Thoracic aorta (tissue), 2 donors: ENCODE measurements at regions not wholly inside any gene's neighbourhood (a gene's known extent, or its start where the extent isn't known, plus 50 kb on each side); places are given as distances from the start of the nearest gene placed in this dataset.
"Not testable (repeated sequence)": the region's sequence is repeated elsewhere in the genome, so short reads cannot be mapped to it uniquely, and the experiment has no call there.

Source experiments
- ATAC-seq: fragments of 150-250 bp; one replicate; pipeline ENCODE4 v1.8.0; 2017; ENCODE audit warnings: low read depth; ENCODE audit not compliant: insufficient number of reproducible peaks, low FRiP score
- DNase-seq: peaks from one replicate; pipeline ENCODE4 v3.0.0-alpha.2; 2020; ENCODE audit warnings: low spot score
- H3K27ac ChIP-seq, 2 donors: fragments of 200-600 bp; sonication (generic); 1 replicate in 1 of 2; 2 replicates in 1 of 2; pipeline ENCODE4 v1.5.1; 2016; ENCODE audit warnings: mild to moderate bottlenecking in 2 of 2, moderate library complexity in 2 of 2
- H3K27me3 ChIP-seq: fragments of 200-600 bp; sonication (generic); replicated peaks from 2 replicates; pipeline ENCODE4 v1.6.0; 2016; ENCODE audit warnings: mild to moderate bottlenecking; ENCODE audit not compliant: insufficient read depth
- H3K36me3 ChIP-seq: fragments of 200-600 bp; sonication (generic); one replicate; pipeline ENCODE4 v1.5.1; 2016
- H3K4me1 ChIP-seq, 2 donors: fragments of 200-600 bp; sonication (generic); 1 replicate in 1 of 2; 2 replicates in 1 of 2; pipeline versions ENCODE4 v1.5.1 to v1.6.0; 2016; ENCODE audit warnings: low read depth in 2 of 2, mild to moderate bottlenecking in 1 of 2; ENCODE audit not compliant: control insufficient read depth in 1 of 2
- H3K4me3 ChIP-seq: fragments of 200-600 bp; sonication (generic); 2 replicates; pipeline ENCODE4 v1.5.1; 2016; ENCODE audit warnings: mild to moderate bottlenecking
- H3K9me3 ChIP-seq: fragments of 200-600 bp; sonication (generic); 2 replicates; pipeline ENCODE4 v1.5.1; 2016
- TF ChIP-seq, protein P1 (sequence below): fragments of 200-600 bp; sonication (generic); IDR thresholded peaks from one replicate; pipeline ENCODE4 v1.5.1; 2019; ENCODE audit warnings: antibody characterized with exemption

DNA sequence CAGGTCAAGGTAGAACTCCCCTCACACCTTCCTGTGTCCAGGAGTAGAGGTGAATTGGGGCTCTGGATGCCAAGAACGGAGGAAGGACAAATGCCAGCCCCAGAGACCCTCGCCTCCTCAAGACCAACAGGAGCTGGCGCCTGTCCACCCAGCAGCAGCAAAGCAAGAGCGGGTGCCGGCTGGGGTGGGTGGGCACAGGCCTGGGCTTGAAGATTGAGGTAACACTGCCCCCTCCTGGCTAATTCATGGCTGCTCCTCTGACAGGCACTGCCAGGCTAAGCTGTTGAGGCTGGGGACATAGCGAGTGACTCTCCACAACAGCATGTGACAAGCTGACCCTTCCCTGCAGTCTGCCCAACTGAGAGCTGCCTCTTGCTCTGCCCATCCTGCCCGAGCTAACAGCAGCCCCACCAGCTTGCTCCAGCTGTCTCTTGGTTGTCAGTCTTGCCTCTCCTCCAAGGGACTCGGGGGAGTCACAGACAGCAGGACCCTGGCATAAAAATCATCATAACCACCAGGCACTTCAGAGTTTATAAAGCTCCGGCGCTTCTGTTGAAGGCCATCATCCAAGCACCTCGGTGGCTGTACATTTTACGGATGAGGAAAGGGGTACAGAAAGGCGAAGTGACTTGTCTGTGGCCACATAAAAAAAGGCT, 202.3 kb downstream of the TBC1D2B start:
- TF ChIP-seq, protein P1, sequence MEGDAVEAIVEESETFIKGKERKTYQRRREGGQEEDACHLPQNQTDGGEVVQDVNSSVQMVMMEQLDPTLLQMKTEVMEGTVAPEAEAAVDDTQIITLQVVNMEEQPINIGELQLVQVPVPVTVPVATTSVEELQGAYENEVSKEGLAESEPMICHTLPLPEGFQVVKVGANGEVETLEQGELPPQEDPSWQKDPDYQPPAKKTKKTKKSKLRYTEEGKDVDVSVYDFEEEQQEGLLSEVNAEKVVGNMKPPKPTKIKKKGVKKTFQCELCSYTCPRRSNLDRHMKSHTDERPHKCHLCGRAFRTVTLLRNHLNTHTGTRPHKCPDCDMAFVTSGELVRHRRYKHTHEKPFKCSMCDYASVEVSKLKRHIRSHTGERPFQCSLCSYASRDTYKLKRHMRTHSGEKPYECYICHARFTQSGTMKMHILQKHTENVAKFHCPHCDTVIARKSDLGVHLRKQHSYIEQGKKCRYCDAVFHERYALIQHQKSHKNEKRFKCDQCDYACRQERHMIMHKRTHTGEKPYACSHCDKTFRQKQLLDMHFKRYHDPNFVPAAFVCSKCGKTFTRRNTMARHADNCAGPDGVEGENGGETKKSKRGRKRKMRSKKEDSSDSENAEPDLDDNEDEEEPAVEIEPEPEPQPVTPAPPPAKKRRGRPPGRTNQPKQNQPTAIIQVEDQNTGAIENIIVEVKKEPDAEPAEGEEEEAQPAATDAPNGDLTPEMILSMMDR: peak; percentile 47
- not testable (repeated sequence) for ATAC-seq, H3K36me3 ChIP-seq, H3K4me3 ChIP-seq, DNase-seq, H3K27me3 ChIP-seq, H3K9me3 ChIP-seq
- Histone ChIP-seq H3K4me1 (peaks cover 0 to 14% of the 10 kb centered on the region in 2 donors), H3K27ac (peak overlapping the region; percentile 31 to 78)

DNA sequence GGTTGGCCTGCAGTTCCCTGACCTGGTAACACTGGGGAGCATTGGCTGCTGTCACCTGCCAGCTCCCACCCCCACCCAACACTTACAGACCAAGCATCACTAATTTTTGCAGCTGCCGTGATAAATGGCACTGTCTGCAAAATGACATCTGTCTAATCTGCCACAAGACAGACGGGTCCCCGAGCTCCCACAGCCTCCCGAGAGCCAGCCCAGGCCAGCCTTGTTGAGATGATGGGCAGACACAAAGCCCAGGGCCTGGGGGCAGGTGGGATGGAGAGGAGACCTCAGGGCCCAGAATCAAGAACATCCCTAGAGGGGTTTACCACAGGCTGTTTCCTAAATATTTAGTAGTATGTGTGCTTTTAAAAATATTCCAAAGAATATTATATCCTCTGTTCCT, 203.4 kb downstream of the TBC1D2B start:
- peaks cover 0 to 14% of the 10 kb centered on the region in 2 donors for H3K4me1 ChIP-seq
- TF ChIP-seq, protein P1: no peak

DNA sequence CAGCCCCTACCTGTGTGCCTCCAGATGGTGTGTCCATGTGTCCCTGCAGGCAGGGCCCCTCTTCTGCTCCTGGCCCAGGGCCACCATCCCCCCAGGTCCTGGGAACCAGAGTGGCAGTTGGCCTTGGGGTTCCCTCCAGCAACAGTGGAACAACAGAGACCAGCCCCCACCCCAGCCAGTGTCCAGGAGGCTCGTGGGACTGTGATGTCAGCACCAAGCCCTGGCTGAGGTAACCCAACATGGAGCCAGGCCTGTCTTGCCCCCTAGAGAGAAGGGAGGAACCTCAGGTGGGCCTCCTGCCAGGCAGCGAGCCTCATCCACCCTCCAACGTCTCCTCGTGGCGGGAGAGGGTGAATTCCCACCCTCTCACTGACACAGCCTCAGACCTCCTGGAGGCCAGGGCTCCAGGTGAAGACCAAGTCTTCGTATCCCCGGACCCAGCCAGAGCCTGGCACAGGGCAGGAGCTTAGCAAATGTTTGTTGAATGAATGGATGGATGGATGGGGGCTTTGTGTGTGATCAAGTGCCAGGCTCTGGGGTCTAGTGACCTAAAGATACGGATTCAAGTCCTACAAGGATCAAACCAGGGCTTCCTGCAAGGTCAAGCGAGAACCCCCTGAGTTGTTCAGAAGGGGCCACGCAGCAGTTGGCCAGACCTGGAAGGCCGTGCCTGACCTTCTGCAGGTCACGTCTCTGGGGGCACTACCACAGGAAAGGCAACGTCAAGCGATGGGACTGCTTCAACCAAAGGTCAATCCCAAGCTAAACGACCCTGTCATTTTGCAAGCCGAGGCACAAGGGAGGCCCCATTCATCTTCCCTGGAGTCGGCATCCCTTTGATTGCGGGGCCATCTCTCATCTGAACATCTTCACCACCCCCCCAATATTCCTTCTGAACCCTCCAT, 204.7 kb downstream of the TBC1D2B start:
- DNase-seq, H3K36me3 ChIP-seq, H3K27ac ChIP-seq, H3K27me3 ChIP-seq, H3K4me3 ChIP-seq, H3K9me3 ChIP-seq, ATAC-seq: not testable (repeated sequence)
- peaks cover 0 to 14% of the 10 kb centered on the region in 2 donors for H3K4me1 ChIP-seq

More for the DNA sequence above, 203.4 kb downstream of the TBC1D2B start:
- ATAC-seq: no peak
- DNase-seq: no peak
- Histone ChIP-seq H3K36me3 (no peaks in the 10 kb centered on the region), H3K4me3 (no peak overlapping the region), H3K27ac (no peak overlapping the region), H3K27me3 (no peaks in the 10 kb centered on the region), H3K9me3 (no peaks in the 10 kb centered on the region)

DNA sequence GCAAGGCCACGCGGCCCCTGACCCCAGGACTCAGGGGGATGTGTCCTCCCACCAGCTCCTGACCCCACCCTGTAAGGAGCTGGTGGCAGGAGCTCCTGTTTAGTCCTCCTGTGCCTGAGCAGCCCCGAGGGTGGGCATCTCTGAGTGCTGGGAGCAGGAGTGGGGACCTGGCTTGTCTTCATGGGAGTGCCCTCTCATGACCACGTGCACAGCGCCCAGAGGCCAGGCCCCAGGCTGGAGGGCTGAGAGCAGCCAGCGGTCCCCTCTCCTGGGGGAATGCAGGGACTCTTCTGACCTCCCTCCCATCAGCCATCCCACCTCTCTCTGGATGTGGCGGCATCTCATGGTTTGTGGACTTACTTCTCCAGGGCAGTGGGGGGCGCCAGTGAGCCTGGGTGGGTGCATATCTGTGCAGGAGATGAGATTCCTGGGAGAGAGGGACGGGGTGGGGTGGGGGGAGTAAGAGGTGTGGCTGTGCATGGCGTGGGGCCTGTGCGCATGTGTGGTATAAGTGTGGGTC, 205.6 kb downstream of the TBC1D2B start:
- Histone ChIP-seq H3K4me1 (peaks cover 0 to 14% of the 10 kb centered on the region in 2 donors), H3K27ac (no peak overlapping the region), H3K9me3 (no peaks in the 10 kb centered on the region), H3K4me3 (no peak overlapping the region), H3K36me3 (no peaks in the 10 kb centered on the region), H3K27me3 (no peaks in the 10 kb centered on the region)
- ATAC-seq (no peak), DNase-seq (no peak)
- TF ChIP-seq, protein P1: no peak

DNA sequence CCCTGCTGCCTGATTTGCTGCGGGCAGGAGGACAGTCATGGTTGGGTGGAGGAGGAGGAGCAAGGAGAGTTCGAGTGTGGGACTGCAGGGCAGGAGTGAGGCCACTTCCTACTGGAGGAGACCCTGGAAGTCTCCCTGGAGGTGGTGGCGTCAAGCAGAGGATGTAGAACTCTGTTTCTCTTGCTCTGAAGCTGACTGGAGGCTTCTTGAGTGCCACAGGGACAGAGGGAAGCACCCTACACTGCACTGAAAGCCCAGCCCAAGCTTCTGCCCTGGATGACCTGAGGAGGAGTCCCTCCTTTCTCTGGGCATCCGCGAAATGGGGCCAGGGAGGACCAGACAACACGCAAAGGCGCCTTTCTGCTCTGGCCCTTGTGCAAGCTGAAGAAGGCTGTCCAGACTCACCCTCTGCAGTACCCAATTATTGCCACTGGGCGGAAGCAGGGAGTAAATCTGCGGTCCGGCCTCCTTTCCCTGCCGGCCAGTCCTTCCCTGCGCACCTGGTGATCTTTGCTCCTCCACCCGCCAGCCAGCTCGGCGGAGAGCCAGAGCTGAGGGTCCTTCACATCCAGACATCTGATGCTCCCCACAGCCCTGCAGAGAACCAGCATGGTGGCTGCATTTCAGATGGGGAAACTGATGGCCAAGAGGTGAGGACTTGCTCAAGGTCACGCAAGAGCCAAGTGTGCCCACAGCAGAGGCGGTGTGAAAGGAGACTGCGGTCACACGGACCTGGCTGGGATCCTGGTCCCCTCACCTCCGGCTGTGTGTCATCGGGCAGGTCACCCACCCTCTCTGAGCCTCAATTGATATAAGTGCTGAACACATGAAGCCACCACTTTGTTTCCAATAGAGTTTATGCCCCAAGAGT, 207.1 kb downstream of the TBC1D2B start:
- H3K9me3 ChIP-seq: no peaks in the 10 kb centered on the region
- H3K27me3 ChIP-seq: no peaks in the 10 kb centered on the region
- no peak overlapping the region for H3K4me3 ChIP-seq
- TF ChIP-seq, protein P1: peak; percentile 96
- H3K27ac ChIP-seq: no peak overlapping the region
- no peaks in the 10 kb centered on the region for H3K36me3 ChIP-seq
- ATAC-seq: no peak
- DNase-seq: no peak
- H3K4me1 ChIP-seq: peaks cover 0 to 6% of the 10 kb centered on the region in 2 donors
